ENCODE measurements at regions not wholly inside any gene's neighbourhood (a gene's known extent, or its start where the extent isn't known, plus 50 kb on each side); places are given as distances from the start of the nearest gene placed in this dataset.
"Not testable (repeated sequence)": the region's sequence is repeated elsewhere in the genome, so short reads cannot be mapped to it uniquely, and the experiment has no call there.

- no peak for DNase-seq
Observed at GRCh38 chr2:39583213-39583612, 82.5 kb upstream of the TMEM178A start.

DNA sequence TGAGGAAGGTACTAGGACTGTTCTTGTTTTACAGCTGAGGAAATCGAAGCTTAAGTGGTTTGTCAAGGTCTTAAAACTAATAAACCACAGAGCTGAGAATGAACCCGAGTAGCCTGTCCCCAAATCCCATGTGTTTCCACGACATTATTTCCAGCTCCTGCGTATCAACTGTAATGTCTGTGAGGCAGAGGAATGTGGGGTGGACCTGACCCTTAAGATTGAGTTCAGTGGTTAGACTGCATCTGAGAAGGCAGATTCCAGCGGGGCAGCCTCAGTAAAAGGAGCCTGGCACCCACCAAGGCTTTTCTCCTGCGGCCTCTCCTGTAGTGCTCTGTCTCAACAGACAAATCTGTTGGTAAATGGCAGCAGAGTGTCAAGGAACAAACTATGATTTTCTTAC lies 81.9 kb upstream of the TMEM178A start:
- no peak for DNase-seq

GRCh38 chr2:39584283-39584965 lies 81.3 kb upstream of the TMEM178A start:
- DNase-seq: peak in 1 of 14 donors; percentile 36

GRCh38 chr2:39585531-39585930 lies 80.2 kb upstream of the TMEM178A start:
- not testable (repeated sequence) for DNase-seq

DNA sequence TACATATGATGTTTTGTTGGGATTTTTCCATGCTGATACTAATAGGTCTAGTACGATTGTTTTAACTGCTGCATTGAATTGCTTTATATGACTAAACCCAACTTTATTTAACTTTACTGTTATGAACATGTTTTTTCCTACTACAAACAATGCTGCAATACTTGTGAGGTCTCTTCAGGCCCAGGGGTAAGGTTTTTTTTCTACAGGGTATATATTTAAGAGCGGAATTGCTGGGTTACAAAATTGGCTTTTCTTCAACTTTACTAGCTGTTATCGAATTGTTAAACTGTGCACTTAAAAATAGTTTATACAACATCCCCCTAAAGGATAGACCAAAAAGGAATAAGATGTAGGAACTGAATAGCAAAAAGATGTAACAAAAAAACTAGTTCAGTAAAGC lies 78.5 kb upstream of the TMEM178A start:
- no peak for DNase-seq

DNA sequence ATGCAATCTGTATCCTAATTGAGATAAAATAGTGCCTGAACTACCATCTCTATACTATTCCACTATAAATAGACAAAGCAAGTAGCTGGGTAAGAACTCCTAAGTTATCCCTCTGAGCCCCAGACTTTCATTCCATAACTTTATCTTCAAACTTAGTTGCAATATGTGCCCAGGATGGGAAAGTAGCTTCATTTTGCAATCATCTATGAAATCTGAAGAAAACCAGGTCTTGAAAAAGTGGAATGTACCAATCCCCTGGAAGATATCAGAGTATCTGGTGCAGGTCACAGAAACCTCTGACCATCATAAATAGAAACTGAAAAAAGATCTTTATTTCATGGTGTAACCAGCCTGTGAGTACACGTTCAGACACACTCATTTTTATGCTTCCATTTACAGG lies 78.1 kb upstream of the TMEM178A start:
- DNase-seq: no peak

DNA sequence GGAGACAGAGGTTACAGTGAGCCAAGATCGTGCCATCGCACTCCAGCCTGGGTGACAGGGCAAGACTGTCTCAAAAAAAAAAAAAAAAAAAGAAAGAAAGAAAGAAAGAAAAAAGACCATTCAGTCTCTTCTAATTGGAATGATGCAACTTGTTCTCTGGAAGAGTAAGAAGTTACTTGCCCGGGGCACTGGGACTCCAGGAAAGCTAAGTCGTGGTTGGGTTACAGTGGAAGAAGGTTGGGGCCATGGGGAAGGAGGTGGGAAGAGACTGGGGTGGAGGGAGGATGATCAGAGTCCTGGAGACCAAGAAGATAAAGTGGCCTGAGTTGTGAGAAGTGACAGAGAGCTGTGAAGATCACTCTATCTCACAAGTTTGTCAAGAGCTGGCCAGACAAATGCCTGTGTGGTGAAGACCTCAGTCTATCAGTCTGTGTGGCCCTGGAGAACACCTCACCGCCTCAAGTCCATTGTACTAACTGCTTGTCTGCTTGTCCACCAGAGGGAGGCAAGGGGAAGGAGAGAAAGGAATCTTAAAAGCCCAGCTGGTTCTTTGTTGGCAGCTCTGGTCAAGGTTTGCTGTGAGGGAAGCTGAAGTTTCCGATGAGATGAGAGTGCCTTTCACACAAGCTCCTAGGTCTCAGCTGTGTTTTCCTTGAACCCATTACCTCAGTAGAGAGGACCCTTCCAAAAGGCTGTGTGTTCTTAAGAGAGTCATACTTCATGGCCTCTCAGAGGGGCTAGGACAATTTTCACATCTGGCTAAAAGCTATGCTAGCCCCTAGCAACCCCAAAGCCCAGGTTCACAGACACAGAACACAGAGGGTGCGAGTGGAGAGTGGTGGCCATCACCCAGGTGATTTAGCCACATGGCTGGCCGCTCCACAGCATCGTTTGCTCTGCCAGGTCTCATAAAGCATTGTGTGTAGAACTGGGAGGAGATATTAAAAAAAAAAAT lies 72.0 kb upstream of the TMEM178A start:
- peak in 8 of 14 donors; percentile 6 to 62 (median 16) for DNase-seq

GRCh38 chr2:39595116-39595515 lies 70.6 kb upstream of the TMEM178A start:
- DNase-seq: no peak

- DNase-seq: no peak
Observed at GRCh38 chr2:39597314-39597713, 68.4 kb upstream of the TMEM178A start.

DNA sequence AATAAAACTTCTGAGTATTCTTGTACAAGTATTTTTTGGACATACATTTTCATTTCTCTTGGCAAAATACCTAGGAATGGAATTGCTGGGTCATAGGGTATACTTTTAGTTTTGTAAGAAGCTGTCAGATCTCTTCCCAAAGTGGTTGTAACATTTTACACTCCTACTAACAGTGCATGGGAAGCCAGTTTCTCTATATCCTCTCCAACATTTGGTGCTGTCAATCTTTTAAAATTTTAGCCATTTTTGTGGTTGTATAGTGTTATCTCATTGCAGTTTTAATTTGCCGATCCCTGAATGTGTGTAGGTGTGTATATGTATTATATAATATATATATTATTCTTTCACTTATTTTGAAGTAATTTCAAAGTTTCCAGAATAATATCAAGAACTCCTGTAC lies 63.1 kb upstream of the TMEM178A start:
- DNase-seq: no peak

- DNase-seq: no peak
Observed at GRCh38 chr2:39603436-39603835, 62.3 kb upstream of the TMEM178A start.

DNA sequence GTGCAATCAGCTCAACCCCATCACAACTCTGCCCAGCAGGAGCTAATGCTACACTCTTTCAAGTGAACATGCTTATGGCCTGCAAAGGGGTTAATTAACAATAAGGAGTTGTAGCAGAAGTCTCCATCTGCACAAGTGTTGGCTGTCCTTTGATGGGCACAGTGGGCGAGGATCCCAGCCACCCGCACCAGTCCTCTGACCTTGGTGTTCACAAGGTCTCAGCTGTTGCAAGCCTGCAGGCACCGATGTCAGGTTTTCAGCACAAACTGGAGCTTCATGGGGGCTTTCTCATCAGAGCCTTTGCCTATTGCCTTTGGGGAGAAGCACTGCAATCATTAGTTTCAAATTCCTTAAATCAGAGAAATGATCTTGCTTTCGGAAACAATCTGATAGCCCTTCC lies 60.9 kb upstream of the TMEM178A start:
- no peak for DNase-seq

GRCh38 chr2:39606585-39606984 lies 59.1 kb upstream of the TMEM178A start:
- DNase-seq: no peak

DNA sequence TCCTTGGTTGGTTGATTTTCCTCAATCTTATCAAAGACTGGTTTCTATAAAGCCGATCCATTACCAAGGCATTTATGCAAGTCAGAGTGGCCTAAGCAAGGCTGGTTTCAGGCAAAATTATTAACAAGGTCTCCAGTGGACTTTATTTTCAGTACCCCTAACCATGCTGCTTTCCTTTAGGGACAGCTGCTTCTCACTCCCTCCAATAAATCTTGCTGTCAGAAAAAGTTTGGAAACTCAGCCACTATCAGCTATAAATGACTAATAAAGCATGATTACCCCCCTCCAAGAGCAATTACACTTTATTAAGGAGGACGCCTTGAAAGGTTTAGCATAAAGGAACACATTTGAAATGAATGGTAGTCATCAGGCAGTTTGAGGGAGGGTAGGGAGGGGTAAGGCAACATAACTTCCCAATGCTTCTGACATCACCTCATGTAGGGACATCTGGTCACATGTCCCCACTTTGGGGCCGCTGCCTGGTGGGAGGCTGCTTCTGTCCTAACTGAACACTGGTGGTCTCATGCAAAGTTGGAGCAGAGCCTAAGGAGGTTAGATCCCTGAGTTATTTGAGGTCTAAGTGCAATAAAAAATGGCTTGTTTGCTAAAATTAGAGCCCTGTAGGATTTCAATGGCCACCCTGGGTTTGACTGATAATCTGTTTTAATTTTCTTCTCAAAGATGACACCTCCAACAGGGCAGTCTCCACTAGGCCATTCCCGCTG lies 58.0 kb upstream of the TMEM178A start:
- DNase-seq: no peak

GRCh38 chr2:39608263-39608575 lies 57.5 kb upstream of the TMEM178A start:
- DNase-seq: peak in 1 of 14 donors; percentile 21

DNA sequence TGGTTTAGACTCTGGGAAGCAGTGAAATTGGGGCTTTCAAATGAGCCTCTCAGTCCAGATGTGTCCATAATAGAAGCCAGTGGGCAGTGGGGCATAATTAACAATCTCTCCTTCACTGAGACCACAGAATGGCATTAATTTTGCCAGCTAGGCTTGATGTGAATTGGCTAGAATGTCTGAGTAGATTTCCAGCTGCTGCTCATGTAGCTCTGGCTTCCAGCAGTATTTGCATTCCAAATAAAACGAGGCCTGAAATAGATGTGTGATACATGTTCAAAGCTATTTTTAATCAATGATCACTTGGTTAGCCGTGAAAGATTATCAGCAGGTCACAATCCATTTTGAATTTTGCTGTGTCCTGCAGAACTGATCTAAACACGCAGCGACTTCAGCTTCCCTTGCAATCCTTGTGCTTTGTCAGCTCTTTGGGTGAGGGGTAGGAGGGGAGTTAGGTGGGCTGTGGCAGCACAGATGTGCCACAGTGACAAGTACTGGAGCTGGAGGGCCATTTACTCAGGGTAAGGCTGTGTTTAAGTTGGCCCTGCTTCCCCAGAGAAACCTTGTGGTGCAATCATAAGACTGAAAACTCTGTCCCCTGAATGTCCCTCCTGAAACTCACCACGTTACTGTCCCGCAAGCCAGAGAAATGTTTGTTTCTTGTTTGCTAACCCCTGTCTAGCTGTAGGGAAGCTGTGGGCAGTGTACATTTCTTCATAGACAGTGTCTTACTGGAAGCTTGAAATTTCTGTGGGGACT lies 56.9 kb upstream of the TMEM178A start:
- DNase-seq: peak in 5 of 14 donors; percentile 10 to 40 (median 11)

- DNase-seq: no peak
Observed at GRCh38 chr2:39609917-39610316, 55.8 kb upstream of the TMEM178A start.

DNA sequence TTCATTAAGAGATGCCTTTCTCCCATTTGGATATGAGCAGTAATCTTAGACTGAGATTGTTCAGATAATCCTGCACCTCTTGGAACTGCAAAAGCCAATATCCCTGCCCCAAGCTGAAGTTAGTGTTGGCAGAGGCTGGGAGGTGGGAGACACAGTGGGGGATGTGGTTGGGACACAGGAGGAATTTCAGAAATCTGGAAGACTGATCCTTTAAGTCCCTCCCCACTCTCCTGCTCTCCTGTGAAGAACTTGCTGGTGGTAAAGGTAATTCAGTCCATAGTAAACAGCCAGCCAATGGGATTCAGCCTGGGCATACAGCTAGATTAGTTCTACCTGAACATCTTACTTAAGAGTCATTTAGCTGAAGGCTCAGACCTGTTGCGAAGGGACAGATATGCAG lies 50.0 kb upstream of the TMEM178A start:
- DNase-seq: no peak
